K562 (cell line): ENCODE measurements at regions not wholly inside any gene's neighbourhood (a gene's known extent, or its start where the extent isn't known, plus 50 kb on each side); places are given as distances from the start of the nearest gene placed in this dataset.

Experiments
- ATAC-seq: fragments of 200-7000 bp; cut with Tn5 transposase; 3 replicates; pipeline ENCODE4 v1.9.1; 2020; ENCODE audit warnings: moderate library complexity
- BruUV-seq: library from RNA; stranded (reverse); fragments of 400-500 nt; replicated peaks from 2 replicates; lab custom pipeline; 2021; lab: Mats Ljungman, UMichigan
- CTCF ChIA-PET: fragments of 300-600 bp; formaldehyde crosslinking; extraction: SDS; loops from one replicate; lab custom pipeline; 2021; ENCODE audit warnings: low intra/inter-chr PET ratio; lab: Yijun Ruan, JAX
- POLR2A ChIA-PET: fragments of 300-600, 350-650 bp; sonication (Branson Sonifier 250); formaldehyde crosslinking; extraction: SDS; loops from one replicate; lab custom pipeline; 2021; ENCODE audit warnings: antibody characterized with exemption, inconsistent platforms; lab: Yijun Ruan, JAX
- DNase-seq, 4 experiments: peaks; one replicate each; pipeline versions ENCODE4 v3.0.0 to v3.0.0-alpha.2; 2011 to 2018; ENCODE audit warnings: low spot score in 3 of 4, mixed read lengths in 3 of 4; ENCODE audit errors: extremely low read depth in 1 of 4
- FAIRE-seq: peaks from 2 replicates; lab custom pipeline; 2011; peaks lifted over from hg19 to GRCh38; lab: Jason Lieb, UNC
- H2AFZ ChIP-seq: 2 replicates; pipeline ENCODE4 v1.6.0; 2011; ENCODE audit warnings: low read depth, low read length, control low read depth, inconsistent platforms
- H3K27ac ChIP-seq: fragments of 200-600 bp; 3 replicates; pipeline ENCODE4 v1.8.0; 2011; ENCODE audit warnings: low read depth, mild to moderate bottlenecking, control low read depth, inconsistent platforms, low read length, moderate library complexity, mixed read lengths; ENCODE audit errors: extremely low read depth
- H3K27me3 ChIP-seq, 2 experiments: fragments of 300-600 bp in 1 of 2; 2 replicates in 1 of 2; 3 replicates in 1 of 2; pipeline versions ENCODE4 v1.6.0 to v1.8.0; 2011; ENCODE audit warnings: inconsistent platforms in 2 of 2, low read length in 2 of 2, mild to moderate bottlenecking in 1 of 2, mixed read lengths in 1 of 2, moderate library complexity in 1 of 2; ENCODE audit not compliant: control insufficient read depth in 2 of 2, insufficient read depth in 2 of 2
- H3K36me3 ChIP-seq: fragments of 300-600 bp; 3 replicates; pipeline ENCODE4 v1.8.0; 2011; ENCODE audit warnings: mild to moderate bottlenecking, low read length, inconsistent platforms; ENCODE audit not compliant: control insufficient read depth, insufficient read depth
- H3K4me1 ChIP-seq, 2 experiments: fragments of 200-600 bp in 1 of 2; replicated peaks in 1 of 2; 2 replicates in 1 of 2; 3 replicates in 1 of 2; pipeline versions ENCODE4 v1.5.1 to v1.8.0; 2011; ENCODE audit warnings: inconsistent platforms in 2 of 2, low read length in 2 of 2, mild to moderate bottlenecking in 1 of 2, mixed read lengths in 1 of 2, moderate library complexity in 1 of 2; ENCODE audit not compliant: control insufficient read depth in 2 of 2, insufficient read depth in 2 of 2
- H3K4me2 ChIP-seq: 2 replicates; pipeline ENCODE4 v1.6.1; 2011; ENCODE audit warnings: low read length, control low read depth, inconsistent platforms, mixed read lengths; ENCODE audit not compliant: insufficient read depth
- H3K4me3 ChIP-seq: fragments of 200-600 bp; sonication (generic), shearing (Covaris generic); 2 replicates; pipeline ENCODE4 v1.5.1; 2016; ENCODE audit warnings: control low read depth, inconsistent platforms
- H3K79me2 ChIP-seq: fragments of 200-600 bp; 3 replicates; pipeline ENCODE4 v1.8.0; 2011; ENCODE audit warnings: low read length, inconsistent platforms; ENCODE audit not compliant: control insufficient read depth, insufficient read depth
- H3K9ac ChIP-seq, 2 experiments: 2 replicates each; pipeline versions ENCODE4 v1.6.0 to v1.6.1; 2011; ENCODE audit warnings: low read depth in 2 of 2, low read length in 2 of 2, control low read depth in 1 of 2, inconsistent platforms in 1 of 2, mild to moderate bottlenecking in 1 of 2, mixed read lengths in 1 of 2; ENCODE audit not compliant: insufficient read depth in 1 of 2
- H3K9me1 ChIP-seq: one replicate; pipeline ENCODE4 v1.6.0; 2011; ENCODE audit warnings: inconsistent platforms, mild to moderate bottlenecking, low read length, moderate library complexity; ENCODE audit not compliant: control insufficient read depth, insufficient read depth
- H3K9me3 ChIP-seq: replicated peaks from 2 replicates; pipeline ENCODE4 v1.5.1; 2011; ENCODE audit warnings: low read depth, low read length, inconsistent platforms; ENCODE audit not compliant: control insufficient read depth, insufficient read depth
- H4K20me1 ChIP-seq: replicated peaks from 2 replicates; pipeline ENCODE4 v1.6.1; 2011; ENCODE audit warnings: low read length, inconsistent platforms, mixed read lengths; ENCODE audit not compliant: control insufficient read depth, insufficient read depth
- GATA2 ChIP-seq: sonication (generic); formaldehyde crosslinking; IDR thresholded peaks from 2 replicates; pipeline ENCODE4 v1.4.0; 2020; ENCODE audit warnings: mild to moderate bottlenecking, missing genetic modification reagents
- GATAD2A ChIP-seq: fragments of 450-650 bp; IDR thresholded peaks from 2 replicates; pipeline ENCODE4 v1.6.1; 2017
- MCM3 ChIP-seq: fragments of 450-650 bp; IDR thresholded peaks from 2 replicates; pipeline ENCODE4 v1.6.1; 2016
- NUFIP1 ChIP-seq: fragments of 450-650 bp; IDR thresholded peaks from 2 replicates; pipeline ENCODE4 v1.6.1; 2018; ENCODE audit not compliant: partially characterized antibody
- PRDM10 ChIP-seq: fragments of 450-650 bp; IDR thresholded peaks from 2 replicates; pipeline ENCODE4 v1.6.1; 2018; ENCODE audit not compliant: partially characterized antibody
- TBP ChIP-seq: optimal IDR thresholded peaks from 2 replicates; pipeline ENCODE3; 2011; ENCODE audit warnings: low read depth, low read length, improper control_type of control experiment
- TEAD4 ChIP-seq, 2 experiments: sonication (generic) in 1 of 2; formaldehyde crosslinking in 1 of 2; IDR thresholded peaks; 2 replicates each; pipeline versions ENCODE4 v1.6.1 to v1.8.0; 2012 to 2022; ENCODE audit warnings: borderline replicate concordance in 1 of 2, inconsistent platforms in 1 of 2, low read length in 1 of 2, mild to moderate bottlenecking in 1 of 2, missing genetic modification reagents in 1 of 2
- ZMIZ1 ChIP-seq, 2 experiments: fragments of 150-350 bp in 1 of 2; IDR thresholded peaks; 2 replicates each; pipeline ENCODE4 v1.6.1; 2012 to 2016; ENCODE audit warnings: low read depth in 2 of 2, low read length in 2 of 2, mild to moderate bottlenecking in 1 of 2, moderate library complexity in 1 of 2
- ZNF354B ChIP-seq: fragments of 250-450 bp; sonication (Bioruptor Pico); IDR thresholded peaks from 2 replicates; pipeline ENCODE4 v1.4.0; 2020
- WGBS: fragments of 100-300 bp; shearing (Covaris generic); methylation state at CpG from one replicate; pipeline ENCODE4 v1.1.6; 2016; ENCODE audit warnings: low coverage, mixed read lengths; ENCODE audit not compliant: insufficient coverage; ENCODE audit errors: missing lambda C conversion rate; 5-methylcytosine and 5-hydroxymethylcytosine counted together
- in situ Hi-C: fragments of 300-500 bp; cut with MboI; formaldehyde crosslinking; loops from 4 replicates; pipeline ENCODE4 v1.15.0; 2018; ENCODE audit warnings: inconsistent platforms, mixed read lengths
- intact Hi-C: fragments of 100-400 bp; cut with micrococcal nuclease; formaldehyde crosslinking; loops from 2 replicates; pipeline ENCODE4 v1.14.2; 2022

GRCh38 chr1:209404577-209404976 is 178.9 kb upstream of the CAMK1G start:
- BruUV-seq = no TSS peak
- H3K4me3 ChIP-seq = no peak overlapping the region
- H3K9me1 ChIP-seq = no peaks in the 10 kb centered on the region
- H3K79me2 ChIP-seq = no peaks in the 10 kb centered on the region
- H3K27me3 ChIP-seq = no peaks in the 10 kb centered on the region
- H3K4me2 ChIP-seq = no peak overlapping the region
- in situ Hi-C loops = no loop called here
- CTCF ChIA-PET = no interaction called here
- H2AFZ ChIP-seq = no peak overlapping the region
- WGBS = 0% methylated on average over 3 of the region's 3 CpGs
- ATAC-seq = no peak
- H3K9me3 ChIP-seq = no peaks in the 10 kb centered on the region
- no peaks in the 10 kb centered on the region for H4K20me1 ChIP-seq
- no peak for FAIRE-seq
- TF ChIP-seq PRDM10 (no peak), ZMIZ1 (IDR thresholded peaks at IDR 0.05; ENCODE audit: low read depth in 2 of 2, low read length in 2 of 2) (no peak), MCM3 (no peak), ZNF354B (CRISPR knock-in tag) (no peak), GATA2 (CRISPR knock-in tag) (no peak), TBP (no peak), NUFIP1 (no peak), GATAD2A (no peak), TEAD4 (IDR thresholded peaks at IDR 0.05; ENCODE audit: low read length) (no peak), TEAD4 (CRISPR knock-in tag; IDR thresholded peaks at IDR 0.05; ENCODE audit: borderline replicate concordance) (no peak)
- H3K27ac ChIP-seq = no peak overlapping the region
- intact Hi-C loops = no loop called here
- no peak for DNase-seq
- H3K4me1 ChIP-seq = no peaks in the 10 kb centered on the region
- H3K36me3 ChIP-seq = no peaks in the 10 kb centered on the region
- H3K9ac ChIP-seq = no peak overlapping the region
- POLR2A ChIA-PET = no interaction called here
